Loucy (cell line): ENCODE measurements at regions not wholly inside any gene's neighbourhood (a gene's known extent, or its start where the extent isn't known, plus 50 kb on each side); places are given as distances from the start of the nearest gene placed in this dataset.
"Not testable (repeated sequence)": the region's sequence is repeated elsewhere in the genome, so short reads cannot be mapped to it uniquely, and the experiment has no call there.

ENCODE experiments used
- H2AFZ ChIP-seq: fragments of 200-600 bp; sonication (generic); 2 replicates; pipeline ENCODE4 v1.6.0; 2016; ENCODE audit warnings: antibody characterized with exemption, mild to moderate bottlenecking, low read length, moderate library complexity
- H3F3A ChIP-seq: fragments of 200-600 bp; 2 replicates; pipeline ENCODE4 v1.6.0; 2016; ENCODE audit warnings: antibody characterized with exemption, low read depth, mild to moderate bottlenecking
- H3K27me3 ChIP-seq: fragments of 200-600 bp; sonication (generic); 2 replicates; pipeline ENCODE4 v1.6.1; 2014; ENCODE audit warnings: low read length, mild to moderate bottlenecking; ENCODE audit not compliant: insufficient read depth, poor library complexity, severe bottlenecking
- H3K36me3 ChIP-seq: fragments of 200-600 bp; sonication (generic); 2 replicates; pipeline ENCODE4 v1.6.1; 2016; ENCODE audit warnings: low read length; ENCODE audit not compliant: insufficient read depth
- H3K4me1 ChIP-seq: fragments of 200-600 bp; sonication (generic); 2 replicates; pipeline ENCODE4 v1.5.1; 2014; ENCODE audit warnings: low read length, mild to moderate bottlenecking; ENCODE audit not compliant: insufficient read depth, poor library complexity, severe bottlenecking
- H3K4me2 ChIP-seq: fragments of 200-600 bp; sonication (generic); 2 replicates; pipeline ENCODE4 v1.6.0; 2014; ENCODE audit warnings: antibody characterized with exemption, low read length, low read depth, mild to moderate bottlenecking; ENCODE audit not compliant: poor library complexity, severe bottlenecking
- H3K4me3 ChIP-seq: fragments of 200-600 bp; sonication (generic); 2 replicates; pipeline ENCODE4 v1.5.1; 2014; ENCODE audit warnings: low read length, mild to moderate bottlenecking, mixed read lengths; ENCODE audit not compliant: poor library complexity, severe bottlenecking
- H3K79me2 ChIP-seq: fragments of 200-600 bp; sonication (generic); 2 replicates; pipeline ENCODE4 v1.6.1; 2014; ENCODE audit warnings: low read length; ENCODE audit not compliant: insufficient read depth
- H3K9ac ChIP-seq: fragments of 200-600 bp; sonication (generic); 2 replicates; pipeline ENCODE4 v1.6.0; 2014; ENCODE audit warnings: mild to moderate bottlenecking, low read depth, low read length, moderate library complexity; ENCODE audit not compliant: poor library complexity, severe bottlenecking
- H3K9me2 ChIP-seq: fragments of 200-600 bp; sonication (generic); replicated peaks from 2 replicates; pipeline ENCODE4 v1.6.1; 2016; ENCODE audit warnings: low read depth, low read length, mixed read lengths
- H3K9me3 ChIP-seq: fragments of 200-600 bp; sonication (generic); 2 replicates; pipeline ENCODE4 v1.6.1; 2014; ENCODE audit warnings: mild to moderate bottlenecking, antibody characterized with exemption, low read length, low read depth; ENCODE audit not compliant: insufficient read depth
- H4K20me1 ChIP-seq: fragments of 200-600 bp; sonication (generic); 2 replicates; pipeline ENCODE4 v1.6.0; 2014; ENCODE audit warnings: antibody characterized with exemption, low read length, mild to moderate bottlenecking; ENCODE audit not compliant: insufficient read depth, poor library complexity, severe bottlenecking
- EZH2phosphoT487 ChIP-seq: fragments of 200-600 bp; IDR thresholded peaks from 2 replicates; pipeline ENCODE4 v1.6.1; 2018; ENCODE audit warnings: antibody characterized with exemption, mild to moderate bottlenecking, moderate library complexity, borderline replicate concordance
- TF ChIP-seq, protein P1 (sequence below): fragments of 200-600 bp; sonication (generic); conservative IDR thresholded peaks from 2 replicates; pipeline ENCODE4 v1.5.1; 2014; ENCODE audit warnings: mild to moderate bottlenecking, antibody characterized with exemption, low read length

DNA sequence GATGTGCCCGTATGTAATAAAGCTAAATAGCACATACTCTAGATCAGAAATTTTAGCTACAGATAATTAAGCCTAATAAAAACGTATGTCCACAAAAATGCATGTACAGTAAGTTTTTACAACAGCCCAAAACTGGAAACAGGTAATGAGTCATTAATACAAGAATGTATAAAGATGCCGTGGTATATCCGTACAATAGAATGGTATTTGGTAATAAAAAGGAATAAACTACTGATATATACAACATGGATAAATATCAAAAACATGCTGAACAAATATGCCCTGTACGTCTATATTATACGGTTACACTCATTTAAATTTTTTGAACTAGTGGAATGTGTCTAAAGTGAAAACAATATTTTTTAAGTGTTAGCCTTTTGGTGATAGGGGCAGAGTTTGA is 128.2 kb upstream of the ADGRB3 start:
- H4K20me1 ChIP-seq: no peaks in the 10 kb centered on the region
- no peaks in the 10 kb centered on the region for H3K27me3 ChIP-seq
- no peaks in the 10 kb centered on the region for H3K36me3 ChIP-seq
- no peak overlapping the region for H2AFZ ChIP-seq
- H3K79me2 ChIP-seq: no peaks in the 10 kb centered on the region
- H3K4me2 ChIP-seq: no peak overlapping the region
- H3F3A ChIP-seq: no peaks in the 10 kb centered on the region
- H3K4me1 ChIP-seq: no peaks in the 10 kb centered on the region
- H3K9ac ChIP-seq: no peak overlapping the region
- no peak overlapping the region for H3K4me3 ChIP-seq
- no peaks in the 10 kb centered on the region for H3K9me2 ChIP-seq
- TF ChIP-seq, protein P1, sequence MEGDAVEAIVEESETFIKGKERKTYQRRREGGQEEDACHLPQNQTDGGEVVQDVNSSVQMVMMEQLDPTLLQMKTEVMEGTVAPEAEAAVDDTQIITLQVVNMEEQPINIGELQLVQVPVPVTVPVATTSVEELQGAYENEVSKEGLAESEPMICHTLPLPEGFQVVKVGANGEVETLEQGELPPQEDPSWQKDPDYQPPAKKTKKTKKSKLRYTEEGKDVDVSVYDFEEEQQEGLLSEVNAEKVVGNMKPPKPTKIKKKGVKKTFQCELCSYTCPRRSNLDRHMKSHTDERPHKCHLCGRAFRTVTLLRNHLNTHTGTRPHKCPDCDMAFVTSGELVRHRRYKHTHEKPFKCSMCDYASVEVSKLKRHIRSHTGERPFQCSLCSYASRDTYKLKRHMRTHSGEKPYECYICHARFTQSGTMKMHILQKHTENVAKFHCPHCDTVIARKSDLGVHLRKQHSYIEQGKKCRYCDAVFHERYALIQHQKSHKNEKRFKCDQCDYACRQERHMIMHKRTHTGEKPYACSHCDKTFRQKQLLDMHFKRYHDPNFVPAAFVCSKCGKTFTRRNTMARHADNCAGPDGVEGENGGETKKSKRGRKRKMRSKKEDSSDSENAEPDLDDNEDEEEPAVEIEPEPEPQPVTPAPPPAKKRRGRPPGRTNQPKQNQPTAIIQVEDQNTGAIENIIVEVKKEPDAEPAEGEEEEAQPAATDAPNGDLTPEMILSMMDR: no peak
- no peak for TF ChIP-seq EZH2phosphoT487
- H3K9me3 ChIP-seq: no peaks in the 10 kb centered on the region

DNA sequence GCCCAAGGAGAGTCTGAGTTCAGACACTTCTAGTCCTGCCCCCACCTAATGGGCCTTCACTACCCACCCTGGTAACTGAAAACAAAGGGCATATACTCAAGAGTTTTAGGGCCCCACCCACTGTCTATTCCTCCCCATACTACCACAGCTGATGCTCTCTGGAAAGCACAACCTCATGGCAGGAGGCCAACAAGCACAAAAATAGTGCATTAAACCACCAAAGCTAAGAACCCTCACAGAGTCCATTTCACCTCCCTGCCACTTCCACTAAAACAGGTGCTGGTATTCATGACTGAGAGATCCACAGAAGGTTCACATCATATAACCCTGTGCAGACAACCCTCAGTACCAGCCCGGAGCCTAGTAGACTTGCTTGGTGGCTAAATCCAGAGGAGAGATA is 132.1 kb upstream of the ADGRB3 start:
- no peaks in the 10 kb centered on the region for H3K9me2 ChIP-seq
- no peaks in the 10 kb centered on the region for H3K79me2 ChIP-seq
- H3K36me3 ChIP-seq: no peaks in the 10 kb centered on the region
- no peak overlapping the region for H3K4me3 ChIP-seq
- H3K4me1 ChIP-seq: no peaks in the 10 kb centered on the region
- H3K27me3 ChIP-seq: no peaks in the 10 kb centered on the region
- H4K20me1 ChIP-seq: no peaks in the 10 kb centered on the region
- no peak for TF ChIP-seq EZH2phosphoT487
- TF ChIP-seq, protein P1: no peak
- no peak overlapping the region for H3K4me2 ChIP-seq
- H2AFZ ChIP-seq: no peak overlapping the region
- H3F3A ChIP-seq: no peaks in the 10 kb centered on the region
- H3K9ac ChIP-seq: no peak overlapping the region
- no peaks in the 10 kb centered on the region for H3K9me3 ChIP-seq

DNA sequence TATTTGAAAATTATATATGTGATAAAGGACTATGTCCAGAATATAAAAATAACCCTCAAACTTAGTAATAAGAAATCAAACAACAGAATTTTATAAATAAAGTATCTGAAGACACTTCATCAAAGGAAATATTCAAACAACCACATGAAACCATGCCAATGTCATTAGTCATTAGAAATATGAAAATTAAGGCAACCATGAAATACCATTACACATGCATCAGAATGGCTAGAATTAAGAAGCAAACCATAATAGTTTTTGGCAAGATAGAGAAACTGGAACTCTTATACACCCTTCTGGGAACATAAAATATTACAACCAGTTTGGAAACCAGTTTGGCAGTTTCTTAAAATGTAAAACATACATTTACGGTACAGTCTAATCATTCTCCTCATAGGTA is 137.2 kb upstream of the ADGRB3 start:
- H3K9me2 ChIP-seq: no peaks in the 10 kb centered on the region
- H3F3A ChIP-seq: no peaks in the 10 kb centered on the region
- no peak overlapping the region for H3K4me3 ChIP-seq
- H3K27me3 ChIP-seq: no peaks in the 10 kb centered on the region
- no peaks in the 10 kb centered on the region for H3K9me3 ChIP-seq
- H3K36me3 ChIP-seq: no peaks in the 10 kb centered on the region
- no peak overlapping the region for H3K9ac ChIP-seq
- H3K4me1 ChIP-seq: no peaks in the 10 kb centered on the region
- no peak overlapping the region for H2AFZ ChIP-seq
- TF ChIP-seq EZH2phosphoT487: no peak
- TF ChIP-seq, protein P1: no peak
- H3K79me2 ChIP-seq: no peaks in the 10 kb centered on the region
- no peak overlapping the region for H3K4me2 ChIP-seq
- no peaks in the 10 kb centered on the region for H4K20me1 ChIP-seq

DNA sequence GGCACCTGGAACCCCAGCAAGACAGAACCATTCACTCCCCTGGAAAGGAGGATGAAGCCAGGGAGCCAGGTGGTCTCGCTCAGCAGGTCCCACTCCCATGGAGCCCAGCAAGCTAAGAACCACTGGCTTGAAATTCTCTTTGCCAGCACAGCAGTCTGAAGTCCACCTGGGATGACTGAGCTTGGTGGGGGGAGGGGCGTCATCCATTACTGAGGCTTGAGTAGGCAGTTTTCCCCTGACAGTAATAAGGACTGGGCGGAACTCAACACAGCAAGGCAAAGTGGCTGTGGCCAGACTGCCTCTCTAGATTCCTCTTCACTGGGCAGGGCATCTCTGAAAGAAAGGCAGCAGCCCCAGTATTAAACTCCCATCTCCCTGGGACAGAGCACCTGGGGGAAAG is 140.2 kb upstream of the ADGRB3 start:
- H3K9me2 ChIP-seq, H3K9ac ChIP-seq, H3K4me3 ChIP-seq, H3K27me3 ChIP-seq, H3K4me1 ChIP-seq, H2AFZ ChIP-seq, H3K4me2 ChIP-seq, H3K79me2 ChIP-seq, H3F3A ChIP-seq, H3K36me3 ChIP-seq, H4K20me1 ChIP-seq, H3K9me3 ChIP-seq: not testable (repeated sequence)
